GM12872 (cell line): ENCODE measurements at regions not wholly inside any gene's neighbourhood (a gene's known extent, or its start where the extent isn't known, plus 50 kb on each side); places are given as distances from the start of the nearest gene placed in this dataset.

Experiments
- TF ChIP-seq, protein P1 (sequence below): IDR thresholded peaks from 3 replicates; pipeline ENCODE4 v1.5.1; 2011; ENCODE audit warnings: low read depth, mild to moderate bottlenecking, low read length, moderate library complexity; ENCODE audit not compliant: insufficient read depth

DNA sequence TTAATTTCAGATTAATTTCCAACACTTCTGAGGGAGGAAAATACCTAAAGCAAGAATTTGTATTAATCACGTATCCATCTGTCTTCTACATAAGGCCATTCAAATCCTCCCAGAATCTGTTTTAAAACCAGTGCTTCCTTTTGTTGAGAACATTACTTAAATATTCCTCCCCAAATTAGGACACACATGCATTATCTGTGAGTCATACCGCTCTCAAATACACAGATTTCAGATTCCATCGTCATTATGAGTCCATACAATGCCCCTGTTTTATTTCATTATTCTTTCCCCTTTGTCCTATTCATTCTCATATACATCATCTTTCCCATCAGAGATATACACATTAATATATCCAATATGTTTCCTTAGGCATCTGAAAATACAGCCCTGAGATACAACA is 57.3 kb upstream of the PRSS12 start:
- TF ChIP-seq, protein P1, sequence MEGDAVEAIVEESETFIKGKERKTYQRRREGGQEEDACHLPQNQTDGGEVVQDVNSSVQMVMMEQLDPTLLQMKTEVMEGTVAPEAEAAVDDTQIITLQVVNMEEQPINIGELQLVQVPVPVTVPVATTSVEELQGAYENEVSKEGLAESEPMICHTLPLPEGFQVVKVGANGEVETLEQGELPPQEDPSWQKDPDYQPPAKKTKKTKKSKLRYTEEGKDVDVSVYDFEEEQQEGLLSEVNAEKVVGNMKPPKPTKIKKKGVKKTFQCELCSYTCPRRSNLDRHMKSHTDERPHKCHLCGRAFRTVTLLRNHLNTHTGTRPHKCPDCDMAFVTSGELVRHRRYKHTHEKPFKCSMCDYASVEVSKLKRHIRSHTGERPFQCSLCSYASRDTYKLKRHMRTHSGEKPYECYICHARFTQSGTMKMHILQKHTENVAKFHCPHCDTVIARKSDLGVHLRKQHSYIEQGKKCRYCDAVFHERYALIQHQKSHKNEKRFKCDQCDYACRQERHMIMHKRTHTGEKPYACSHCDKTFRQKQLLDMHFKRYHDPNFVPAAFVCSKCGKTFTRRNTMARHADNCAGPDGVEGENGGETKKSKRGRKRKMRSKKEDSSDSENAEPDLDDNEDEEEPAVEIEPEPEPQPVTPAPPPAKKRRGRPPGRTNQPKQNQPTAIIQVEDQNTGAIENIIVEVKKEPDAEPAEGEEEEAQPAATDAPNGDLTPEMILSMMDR: no peak

DNA sequence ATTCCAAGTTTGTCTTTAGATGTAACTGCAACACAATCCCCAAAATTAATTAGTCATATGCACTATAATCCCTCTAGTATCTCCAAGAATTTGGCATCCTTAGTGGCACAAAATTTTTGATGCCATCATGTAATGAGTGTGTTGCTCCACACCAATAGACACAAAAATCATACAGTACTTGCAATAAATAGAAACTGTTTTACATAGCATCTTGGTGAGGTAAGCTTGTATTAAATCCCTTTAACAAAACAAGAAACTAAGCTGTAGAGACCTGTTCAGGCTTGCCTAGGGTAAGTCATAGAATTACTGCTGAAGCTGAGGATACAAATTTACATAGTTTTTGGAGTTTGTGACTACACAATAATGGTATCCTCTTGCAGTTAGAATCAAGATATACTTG is 64.5 kb upstream of the PRSS12 start:
- TF ChIP-seq, protein P1: no peak

DNA sequence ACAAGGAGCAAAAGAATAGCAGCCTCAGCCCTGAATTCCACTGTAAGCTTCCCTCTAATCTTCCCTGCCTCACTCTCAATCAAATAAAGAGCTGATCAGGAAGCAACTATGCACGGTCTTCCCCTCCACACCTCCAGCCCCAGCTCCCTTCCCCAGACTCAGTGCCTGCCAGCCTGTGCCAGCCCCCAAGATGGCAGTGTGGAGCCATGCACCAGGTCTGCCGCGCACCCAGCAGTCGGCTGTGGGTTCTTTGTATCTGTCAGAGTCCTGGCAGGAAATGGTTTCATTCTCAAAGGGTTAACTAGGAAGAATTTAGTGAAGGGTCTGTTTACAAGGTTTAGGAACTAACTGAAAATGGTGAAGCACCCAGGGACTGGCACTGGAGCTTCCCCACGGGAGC is 71.3 kb upstream of the PRSS12 start:
- TF ChIP-seq, protein P1: peak; percentile 53

DNA sequence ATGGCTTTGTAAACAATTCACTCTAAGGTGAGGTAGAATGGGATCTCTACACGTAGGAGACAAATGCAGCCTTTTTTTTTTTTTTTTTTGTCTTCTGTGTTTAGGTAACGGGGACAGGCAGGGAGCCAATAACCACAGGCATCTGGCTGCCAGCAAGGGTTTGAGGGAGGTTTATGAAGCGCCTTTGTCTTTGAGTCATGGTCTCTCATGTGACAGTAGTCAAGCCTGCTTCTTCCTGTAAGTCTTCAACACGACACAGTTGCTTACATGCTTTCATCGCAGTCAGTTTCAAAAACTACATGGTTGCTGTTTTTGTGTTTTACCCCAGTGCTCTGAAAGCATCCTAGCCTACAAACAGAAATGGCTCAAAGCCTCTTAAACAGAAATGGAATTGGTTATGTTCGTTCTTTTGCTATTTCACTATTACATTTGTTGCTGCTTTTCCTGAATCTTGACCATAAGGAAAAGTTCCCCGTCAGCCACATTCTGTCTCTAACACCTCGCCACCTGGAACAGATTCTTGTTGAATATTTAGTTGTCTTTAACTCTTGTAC is 127.8 kb upstream of the METTL14 start:
- TF ChIP-seq, protein P1: no peak

DNA sequence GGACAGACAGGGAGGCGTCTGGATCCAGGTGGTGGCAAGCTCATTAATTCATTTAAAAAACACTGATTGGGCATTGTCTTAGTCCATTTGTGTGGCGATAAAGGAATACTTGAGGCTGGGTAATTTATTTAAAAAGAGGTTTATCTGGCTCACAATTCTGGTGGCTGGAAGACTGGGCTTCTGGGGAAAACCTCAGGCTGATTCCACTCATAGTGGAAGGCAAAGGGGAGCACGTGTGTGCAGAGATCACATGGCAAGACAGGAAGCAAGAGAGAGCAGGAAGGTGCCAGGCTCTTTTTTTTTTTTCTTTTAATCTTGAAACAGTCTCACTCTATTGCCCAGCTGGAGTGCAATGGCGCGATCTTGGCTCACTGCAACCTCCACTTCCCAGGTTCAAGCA is 100.2 kb upstream of the METTL14 start:
- TF ChIP-seq, protein P1: no peak

DNA sequence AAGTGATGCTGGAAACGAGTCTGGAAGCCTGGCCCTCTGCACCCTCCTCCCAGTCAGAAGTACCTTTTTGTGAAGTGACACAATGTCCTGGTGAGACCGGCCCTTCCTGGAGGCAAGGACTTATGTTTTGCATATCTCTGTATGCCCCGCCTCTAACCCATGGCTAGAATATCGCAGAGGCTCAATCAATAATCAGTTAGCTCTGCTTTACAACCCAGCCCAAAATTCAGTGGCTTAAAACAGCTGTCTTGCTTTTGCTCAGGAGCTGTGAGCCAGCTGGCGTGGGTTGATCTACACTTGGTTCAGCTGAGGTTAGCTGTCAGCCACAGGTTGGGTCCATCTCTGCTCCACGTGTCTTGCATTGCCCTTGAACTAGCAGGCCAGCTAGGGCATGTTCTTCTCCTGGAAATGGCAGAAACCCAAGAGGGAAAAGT is 98.8 kb upstream of the METTL14 start:
- TF ChIP-seq, protein P1: no peak

DNA sequence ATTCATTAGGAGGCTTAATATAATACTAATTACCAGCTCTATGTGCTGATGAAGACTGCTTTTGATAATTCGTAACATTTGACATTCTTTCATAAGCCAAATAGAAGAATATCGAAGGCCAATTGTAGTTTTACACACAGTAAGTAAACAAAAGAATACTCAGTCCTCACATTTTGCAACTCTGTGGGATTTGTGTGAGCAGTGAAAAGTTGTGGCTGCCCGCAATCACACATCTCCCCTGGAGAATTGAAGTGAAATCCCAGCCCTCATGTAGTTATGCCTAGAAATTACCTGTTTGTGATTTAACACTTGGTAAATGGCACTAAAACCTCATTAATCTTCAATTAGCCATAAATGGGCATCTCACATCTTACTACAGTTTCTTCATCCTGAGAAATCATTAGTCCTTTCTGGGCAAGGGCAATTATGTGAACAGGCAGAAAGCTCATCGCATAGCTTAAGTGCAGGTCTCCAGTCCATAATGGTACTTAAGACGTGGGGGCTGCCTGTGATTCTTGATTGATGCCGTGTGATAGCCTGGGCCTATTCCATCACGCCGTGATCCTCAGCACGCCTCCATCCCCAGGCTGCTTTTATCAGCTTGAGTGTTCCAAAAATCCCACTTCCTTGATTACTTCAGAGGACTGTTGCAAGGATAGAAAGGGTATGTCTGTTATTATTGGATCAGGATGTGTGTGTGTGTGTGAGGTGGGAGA is 97.9 kb upstream of the METTL14 start:
- TF ChIP-seq, protein P1: no peak
